Naive thymus-derived CD4-positive, alpha-beta T cell (primary cell): ENCODE measurements at regions not wholly inside any gene's neighbourhood (a gene's known extent, or its start where the extent isn't known, plus 50 kb on each side); places are given as distances from the start of the nearest gene placed in this dataset.
"Not testable (repeated sequence)": the region's sequence is repeated elsewhere in the genome, so short reads cannot be mapped to it uniquely, and the experiment has no call there.

Experiments
- ATAC-seq: fragments of 150-1000 bp; cut with Tn5 transposase; 2 replicates; pipeline ENCODE4 v1.10.0; 2021; ENCODE audit warnings: mild to moderate bottlenecking, moderate library complexity
- CTCF ChIA-PET: fragments of 350-600 bp; sonication (Branson Sonifier 250); formaldehyde crosslinking; loops from one replicate; lab custom pipeline; 2021; ENCODE audit warnings: antibody characterized with exemption; lab: Charles Lee
- POLR2A ChIA-PET: fragments of 350-600 bp; sonication (Branson Sonifier 250); formaldehyde crosslinking; loops from one replicate; lab custom pipeline; 2021; ENCODE audit warnings: antibody characterized with exemption, inconsistent platforms; lab: Charles Lee
- DNase-seq, 9 donors: peaks; one replicate each; pipeline versions ENCODE4 v3.0.0 to v3.0.0-alpha.2; 2020 to 2022; ENCODE audit warnings: mixed read lengths in 1 of 9
- H3K27ac ChIP-seq: one replicate; pipeline ENCODE4 v1.7.0; 2013; ENCODE audit warnings: mild to moderate bottlenecking, low read depth, low read length, moderate library complexity
- H3K27me3 ChIP-seq, 2 donors: one replicate each; pipeline ENCODE4 v1.7.0; 2013; ENCODE audit warnings: low read length in 2 of 2, mild to moderate bottlenecking in 2 of 2, moderate library complexity in 2 of 2; ENCODE audit not compliant: control insufficient read depth in 2 of 2, insufficient read depth in 2 of 2
- H3K36me3 ChIP-seq, 3 experiments: 1 replicate in 2 of 3; 2 replicates in 1 of 3; pipeline ENCODE4 v1.7.0; 2013; ENCODE audit warnings: low read length in 3 of 3, mild to moderate bottlenecking in 3 of 3, moderate library complexity in 1 of 3; ENCODE audit not compliant: insufficient read depth in 3 of 3, control insufficient read depth in 2 of 3
- H3K4me1 ChIP-seq, 2 donors: one replicate each; pipeline ENCODE4 v1.7.0; 2013; ENCODE audit warnings: low read length in 2 of 2, mild to moderate bottlenecking in 2 of 2, moderate library complexity in 1 of 2; ENCODE audit not compliant: control insufficient read depth in 2 of 2, insufficient read depth in 2 of 2
- H3K4me3 ChIP-seq: 2 replicates; pipeline ENCODE4 v1.7.0; 2013; ENCODE audit warnings: mild to moderate bottlenecking, low read length
- H3K9me3 ChIP-seq, 3 experiments: 1 replicate in 2 of 3; 2 replicates in 1 of 3; pipeline ENCODE4 v1.7.0; 2013; ENCODE audit warnings: low read length in 3 of 3; ENCODE audit not compliant: control insufficient read depth in 2 of 3
- H3K27ac Mint-ChIP-seq, 9 donors: one replicate each; pipeline ENCODE4 v1.8.0; 2020 to 2022; ENCODE audit warnings: mixed read lengths in 9 of 9, mild to moderate bottlenecking in 8 of 9, moderate library complexity in 5 of 9, inconsistent platforms in 2 of 9
- H3K27me3 Mint-ChIP-seq, 5 donors: one replicate each; pipeline ENCODE4 v1.8.0; 2021 to 2022; ENCODE audit warnings: mixed read lengths in 5 of 5, mild to moderate bottlenecking in 1 of 5
- H3K36me3 Mint-ChIP-seq, 5 donors: one replicate each; pipeline ENCODE4 v1.8.0; 2020 to 2022; ENCODE audit warnings: mixed read lengths in 5 of 5, mild to moderate bottlenecking in 3 of 5, inconsistent platforms in 1 of 5
- H3K4me1 Mint-ChIP-seq, 7 donors: one replicate each; pipeline ENCODE4 v1.8.0; 2020 to 2022; ENCODE audit warnings: mixed read lengths in 7 of 7, mild to moderate bottlenecking in 3 of 7, inconsistent platforms in 1 of 7
- H3K4me3 Mint-ChIP-seq, 10 donors: one replicate each; pipeline ENCODE4 v1.8.0; 2020 to 2022; ENCODE audit warnings: mild to moderate bottlenecking in 10 of 10, mixed read lengths in 10 of 10, moderate library complexity in 6 of 10, inconsistent platforms in 2 of 10
- H3K9me3 Mint-ChIP-seq, 11 donors: one replicate each; pipeline ENCODE4 v1.8.0; 2020 to 2022; ENCODE audit warnings: mixed read lengths in 11 of 11, mild to moderate bottlenecking in 4 of 11, inconsistent platforms in 1 of 11, moderate library complexity in 1 of 11
- intact Hi-C, 2 donors: fragments of 100-400 bp; cut with micrococcal nuclease; formaldehyde crosslinking; loops; one replicate each; pipeline ENCODE4 v1.15.1; 2023

- H3K4me1 Mint-ChIP-seq = peaks cover 0 to 34% (median 22%) of the 10 kb centered on the region in 7 donors
Observed at GRCh38 chr22:12384612-12385011, 3143.4 kb upstream of the OR11H1 start.

GRCh38 chr22:12388824-12389800 is 3138.9 kb upstream of the OR11H1 start:
- H3K4me3 ChIP-seq, ATAC-seq, H3K27ac ChIP-seq, DNase-seq, H3K27ac Mint-ChIP-seq, H3K27me3 Mint-ChIP-seq, intact Hi-C loops, H3K27me3 ChIP-seq, CTCF ChIA-PET, H3K4me1 ChIP-seq, H3K4me3 Mint-ChIP-seq, H3K36me3 ChIP-seq, H3K9me3 ChIP-seq, POLR2A ChIA-PET: not testable (repeated sequence)
- Mint-ChIP-seq H3K4me1 (peaks cover 0 to 19% (median 8%) of the 10 kb centered on the region in 7 donors), H3K9me3 (peaks cover 11 to 87% (median 36%) of the 10 kb centered on the region in 11 donors), H3K36me3 (peaks cover 0 to 13% (median 0%) of the 10 kb centered on the region in 5 donors)

More at GRCh38 chr22:12384612-12385011, 3143.4 kb upstream of the OR11H1 start:
- DNase-seq, H3K4me3 ChIP-seq, H3K27me3 Mint-ChIP-seq, POLR2A ChIA-PET, H3K27ac ChIP-seq, H3K27me3 ChIP-seq, H3K4me1 ChIP-seq, H3K9me3 ChIP-seq, CTCF ChIA-PET, H3K27ac Mint-ChIP-seq, intact Hi-C loops, H3K36me3 ChIP-seq, ATAC-seq: not testable (repeated sequence)
- peaks cover 2 to 76% (median 31%) of the 10 kb centered on the region in 11 donors for H3K9me3 Mint-ChIP-seq
- H3K4me3 Mint-ChIP-seq = peak overlapping the region in 1 of 10 donors; percentile 20
- peaks cover 0 to 31% (median 5%) of the 10 kb centered on the region in 5 donors for H3K36me3 Mint-ChIP-seq

GRCh38 chr22:12397270-12397669 is 3130.7 kb upstream of the OR11H1 start:
- H3K36me3 ChIP-seq, DNase-seq, H3K4me3 ChIP-seq, H3K4me1 ChIP-seq, H3K4me3 Mint-ChIP-seq, POLR2A ChIA-PET, H3K27ac Mint-ChIP-seq, intact Hi-C loops, H3K27me3 ChIP-seq, H3K9me3 ChIP-seq, H3K27ac ChIP-seq, H3K27me3 Mint-ChIP-seq, ATAC-seq, CTCF ChIA-PET: not testable (repeated sequence)
- Mint-ChIP-seq H3K9me3 (peaks cover 2 to 61% (median 25%) of the 10 kb centered on the region in 11 donors), H3K4me1 (peaks cover 0 to 36% (median 19%) of the 10 kb centered on the region in 7 donors), H3K36me3 (peaks cover 0 to 22% (median 0%) of the 10 kb centered on the region in 5 donors)

- H3K4me1 ChIP-seq, H3K27ac ChIP-seq, intact Hi-C loops, H3K36me3 ChIP-seq, DNase-seq, ATAC-seq, H3K9me3 ChIP-seq, CTCF ChIA-PET, H3K27me3 ChIP-seq, H3K27ac Mint-ChIP-seq, POLR2A ChIA-PET, H3K27me3 Mint-ChIP-seq, H3K4me3 ChIP-seq: not testable (repeated sequence)
- Mint-ChIP-seq H3K4me3 (peak overlapping the region in 4 of 10 donors; percentile 19 to 59 (median 32)), H3K9me3 (peaks cover 13 to 51% (median 30%) of the 10 kb centered on the region in 11 donors), H3K36me3 (peaks cover 0 to 22% (median 2%) of the 10 kb centered on the region in 5 donors), H3K4me1 (peaks cover 0 to 65% (median 48%) of the 10 kb centered on the region in 7 donors)
Observed at GRCh38 chr22:12401942-12402341, 3126.1 kb upstream of the OR11H1 start.

- H3K27me3 ChIP-seq, H3K4me3 ChIP-seq, H3K9me3 ChIP-seq, H3K27ac ChIP-seq, POLR2A ChIA-PET, CTCF ChIA-PET, ATAC-seq, H3K4me1 ChIP-seq, H3K27me3 Mint-ChIP-seq, DNase-seq, H3K27ac Mint-ChIP-seq, H3K36me3 ChIP-seq, intact Hi-C loops: not testable (repeated sequence)
- peaks cover 0 to 22% (median 2%) of the 10 kb centered on the region in 5 donors for H3K36me3 Mint-ChIP-seq
- peaks cover 0 to 69% (median 52%) of the 10 kb centered on the region in 7 donors for H3K4me1 Mint-ChIP-seq
- peak overlapping the region in 4 of 10 donors; percentile 19 to 59 (median 32) for H3K4me3 Mint-ChIP-seq
- H3K9me3 Mint-ChIP-seq = peaks cover 14 to 52% (median 31%) of the 10 kb centered on the region in 11 donors
Observed at GRCh38 chr22:12402531-12402930, 3125.5 kb upstream of the OR11H1 start.

GRCh38 chr22:12435890-12436289 is 3092.1 kb upstream of the OR11H1 start:
- H3K36me3 ChIP-seq, POLR2A ChIA-PET, CTCF ChIA-PET, H3K27ac Mint-ChIP-seq, H3K27me3 ChIP-seq, H3K4me1 ChIP-seq, H3K4me1 Mint-ChIP-seq, DNase-seq, H3K27ac ChIP-seq, H3K36me3 Mint-ChIP-seq, H3K9me3 ChIP-seq, ATAC-seq, intact Hi-C loops, H3K4me3 Mint-ChIP-seq, H3K27me3 Mint-ChIP-seq, H3K4me3 ChIP-seq: not testable (repeated sequence)
- H3K9me3 Mint-ChIP-seq = peaks cover 0 to 66% (median 20%) of the 10 kb centered on the region in 11 donors
